ENCODE measurements at regions not wholly inside any gene's neighbourhood (a gene's known extent, or its start where the extent isn't known, plus 50 kb on each side); places are given as distances from the start of the nearest gene placed in this dataset.

DNA sequence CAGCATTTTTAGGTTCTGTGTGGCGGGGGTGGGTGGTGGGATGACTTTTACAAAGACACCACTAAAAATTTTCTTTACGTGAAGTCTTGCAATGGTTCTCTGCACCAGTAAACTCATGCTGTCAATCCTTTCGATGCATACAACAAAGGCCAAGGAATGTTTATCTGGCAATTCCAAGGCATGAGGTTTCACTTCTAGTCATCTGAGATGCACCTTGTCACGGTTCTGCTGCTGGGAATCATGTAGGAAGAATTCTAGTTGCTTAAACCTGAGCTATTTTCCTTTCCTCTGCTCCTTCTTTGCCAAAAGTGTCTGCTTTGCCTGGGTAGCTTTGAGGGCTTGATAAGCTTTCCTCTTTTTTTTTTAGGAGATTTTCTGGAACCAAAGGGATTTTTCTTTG lies 1204.5 kb upstream of the SEMA6A start:
- TF ChIP-seq POLR2A (IDR thresholded peaks at IDR 0.05; ENCODE audit: low read depth, low read length), result no peak
- TF ChIP-seq POLR2AphosphoS5 (IDR thresholded peaks at IDR 0.05; ENCODE audit: low read depth, low read length), result no peak
- TF ChIP-seq TAF1 (IDR thresholded peaks at IDR 0.05; ENCODE audit: borderline replicate concordance, low read depth, low read length), result no peak

All from GM12892 (cell line).